A549 (cell line): ENCODE measurements at regions not wholly inside any gene's neighbourhood (a gene's known extent, or its start where the extent isn't known, plus 50 kb on each side); places are given as distances from the start of the nearest gene placed in this dataset.

ENCODE experiments used
- ATOH8 ChIP-seq: fragments of 250-450 bp; sonication (Bioruptor Pico); IDR thresholded peaks from 2 replicates; pipeline ENCODE4 v1.5.0; 2020; ENCODE audit warnings: low read depth, mild to moderate bottlenecking, moderate library complexity
- BCL3 ChIP-seq: fragments of >200 bp; sonication (Bioruptor Twin); formaldehyde crosslinking; IDR thresholded peaks from 3 replicates; pipeline ENCODE4 v1.6.1; 2016
- BHLHE40 ChIP-seq: IDR thresholded peaks from 2 replicates; pipeline ENCODE4 v1.6.1; 2012; ENCODE audit warnings: low read depth, low read length, inconsistent platforms
- CBX2 ChIP-seq: fragments of 200-600 bp; sonication (generic); IDR thresholded peaks from 2 replicates; pipeline ENCODE4 v1.6.1; 2016; ENCODE audit warnings: low read depth, mild to moderate bottlenecking, borderline replicate concordance
- CHD4 ChIP-seq: fragments of 200-600 bp; sonication (generic); IDR thresholded peaks from 2 replicates; pipeline ENCODE4 v1.6.1; 2016; ENCODE audit warnings: antibody characterized with exemption, mild to moderate bottlenecking, borderline replicate concordance
- CTCF ChIP-seq: fragments of >200 bp; sonication (Bioruptor Twin); formaldehyde crosslinking; IDR thresholded peaks from 3 replicates; pipeline ENCODE4 v1.5.1; 2016
- EP300 ChIP-seq, 2 experiments: fragments of >200 bp; sonication (Bioruptor Twin); formaldehyde crosslinking; IDR thresholded peaks; 2 replicates in 1 of 2; 3 replicates in 1 of 2; pipeline ENCODE4 v1.6.1; 2016 to 2017
- PBX3 ChIP-seq: IDR thresholded peaks from 2 replicates; pipeline ENCODE4 v1.6.1; 2012
- POLR2A ChIP-seq: IDR thresholded peaks from 2 replicates; pipeline ENCODE4 v1.6.1; 2012; ENCODE audit warnings: mild to moderate bottlenecking, low read length
- RAD21 ChIP-seq, 2 experiments: fragments of >200 bp in 1 of 2; sonication (Bioruptor Twin) in 1 of 2; formaldehyde crosslinking in 1 of 2; IDR thresholded peaks in 1 of 2; conservative IDR thresholded peaks in 1 of 2; 2 replicates in 1 of 2; 3 replicates in 1 of 2; pipeline ENCODE4 v1.6.1; 2012 to 2018; ENCODE audit warnings: inconsistent platforms in 1 of 2
- RCOR1 ChIP-seq: fragments of 150-350 bp; IDR thresholded peaks from 2 replicates; pipeline ENCODE4 v1.6.1; 2014; ENCODE audit warnings: antibody characterized with exemption, low read length, low read depth
- USF2 ChIP-seq: fragments of 450-650 bp; IDR thresholded peaks from 2 replicates; pipeline ENCODE4 v1.6.1; 2014; ENCODE audit warnings: antibody characterized with exemption

- TF ChIP-seq CTCF (no peak), RCOR1 (no peak), EP300 (IDR thresholded peaks at IDR 0.05) (no peak), RAD21 (conservative IDR thresholded peaks at IDR 0.05 in 1 of 2, IDR thresholded peaks at IDR 0.05 in 1 of 2) (no peak), PBX3 (no peak), CHD4 (no peak), USF2 (no peak), CBX2 (no peak), BHLHE40 (no peak), ATOH8 (CRISPR knock-in tag) (no peak), POLR2A (no peak), BCL3 (no peak)
Observed at GRCh38 chr7:91710881-91711280, 169.6 kb downstream of the MTERF1 start.
